Right cardiac atrium (tissue), 5 donors: ENCODE measurements at regions not wholly inside any gene's neighbourhood (a gene's known extent, or its start where the extent isn't known, plus 50 kb on each side); places are given as distances from the start of the nearest gene placed in this dataset.
"Not testable (repeated sequence)": the region's sequence is repeated elsewhere in the genome, so short reads cannot be mapped to it uniquely, and the experiment has no call there.

Source experiments
- ATAC-seq, 2 donors: fragments of 200-7000 bp; cut with Tn5 transposase; one replicate each; pipeline versions ENCODE4 v1.8.0 to v1.9.1; 2020; ENCODE audit warnings: moderate library complexity in 2 of 2, mild to moderate bottlenecking in 1 of 2
- DNase-seq, 3 donors: peaks; one replicate each; pipeline ENCODE4 v3.0.0-alpha.2; 2020
- H3K27ac ChIP-seq: one replicate; pipeline ENCODE4 v1.5.1; 2013; ENCODE audit warnings: mild to moderate bottlenecking, low read length, control low read depth, moderate library complexity
- H3K27me3 ChIP-seq: one replicate; pipeline ENCODE4 v1.6.1; 2013; ENCODE audit not compliant: control insufficient read depth, insufficient read depth
- H3K4me1 ChIP-seq: one replicate; pipeline ENCODE4 v1.6.1; 2013; ENCODE audit warnings: low read length; ENCODE audit not compliant: control insufficient read depth, insufficient read depth
- H3K4me3 ChIP-seq: one replicate; pipeline ENCODE4 v1.5.1; 2013; ENCODE audit warnings: low read length, control low read depth
- H3K9me3 ChIP-seq: one replicate; pipeline ENCODE4 v1.6.1; 2013; ENCODE audit warnings: low read length; ENCODE audit not compliant: control insufficient read depth
- WGBS: extraction: QIAGEN DNeasy Blood & Tissue Kit; methylation state at CpG from one replicate; pipeline ENCODE4 v1.1.7; 2013; 5-methylcytosine and 5-hydroxymethylcytosine counted together
- intact Hi-C, 4 donors: fragments of 100-400 bp; cut with DNase I; formaldehyde crosslinking; loops; one replicate each; pipeline versions ENCODE4 v1.11.0 to v1.14.0; 2022 to 2023
- donor health status: healthy with polysubstance abuse.
- donor health status: DM: no; HTN: yes; CAD: no.
- donor health status: DM: no; HTN: no; CAD: no.
- donor health status: DM: no; HTN: yes; CAD: no; lungs with severe emphysema.
- donor health status: DM: yes; HTN: yes; CAD: no.

GRCh38 chr18:49694402-49694801 is 118.9 kb downstream of the ACAA2 start:
- intact Hi-C loops: no loop called here
- no peak overlapping the region for H3K4me3 ChIP-seq
- WGBS: 88% methylated on average over 1 of the region's 1 CpG
- peaks cover 8% of the 10 kb centered on the region for H3K4me1 ChIP-seq
- H3K9me3 ChIP-seq: no peaks in the 10 kb centered on the region
- H3K27ac ChIP-seq: no peak overlapping the region
- DNase-seq (no peak), ATAC-seq (no peak)
- no peaks in the 10 kb centered on the region for H3K27me3 ChIP-seq

GRCh38 chr18:49693717-49694005 is 119.7 kb downstream of the ACAA2 start:
- intact Hi-C loops: no loop called here
- 77% methylated on average over 4 of the region's 4 CpGs for WGBS

GRCh38 chr18:49692906-49693716 is 120.2 kb downstream of the ACAA2 start:
- Histone ChIP-seq H3K4me3 (no peak overlapping the region), H3K4me1 (peaks cover 8% of the 10 kb centered on the region), H3K27ac (no peak overlapping the region), H3K27me3 (no peaks in the 10 kb centered on the region), H3K9me3 (no peaks in the 10 kb centered on the region)
- intact Hi-C loops: no loop called here
- ATAC-seq: no peak
- no peak for DNase-seq
- WGBS: 53% methylated on average over 10 of the region's 10 CpGs

More at GRCh38 chr18:49693717-49694005, 119.7 kb downstream of the ACAA2 start:
- Histone ChIP-seq H3K27ac (no peak overlapping the region), H3K4me3 (no peak overlapping the region), H3K9me3 (no peaks in the 10 kb centered on the region), H3K4me1 (peaks cover 8% of the 10 kb centered on the region), H3K27me3 (no peaks in the 10 kb centered on the region)
- no peak for DNase-seq
- no peak for ATAC-seq

GRCh38 chr18:49691177-49691608 is 122.1 kb downstream of the ACAA2 start:
- peak in 1 of 2 donors; percentile 49 for ATAC-seq
- 52% methylated on average over 2 of the region's 2 CpGs for WGBS
- intact Hi-C loops: no loop called here

GRCh38 chr18:49690312-49690711 is 123.0 kb downstream of the ACAA2 start:
- DNase-seq: no peak
- Histone ChIP-seq H3K4me3 (no peak overlapping the region), H3K4me1 (peaks cover 4% of the 10 kb centered on the region), H3K27me3 (no peaks in the 10 kb centered on the region), H3K27ac (no peak overlapping the region), H3K9me3 (no peaks in the 10 kb centered on the region)
- intact Hi-C loops: no loop called here
- WGBS: 67% methylated on average over 3 of the region's 3 CpGs
- no peak for ATAC-seq

More at GRCh38 chr18:49691177-49691608, 122.1 kb downstream of the ACAA2 start:
- Histone ChIP-seq H3K4me1 (peaks cover 4% of the 10 kb centered on the region), H3K27me3 (no peaks in the 10 kb centered on the region), H3K4me3 (no peak overlapping the region), H3K9me3 (no peaks in the 10 kb centered on the region), H3K27ac (no peak overlapping the region)
- peak in 1 of 3 donors; percentile 25 for DNase-seq

GRCh38 chr18:49685231-49685942 is 123.5 kb downstream of the LIPG start:
- Histone ChIP-seq H3K4me1 (no peaks in the 10 kb centered on the region), H3K27ac (no peak overlapping the region), H3K9me3 (no peaks in the 10 kb centered on the region), H3K27me3 (no peaks in the 10 kb centered on the region), H3K4me3 (no peak overlapping the region)
- no peak for DNase-seq
- WGBS: 54% methylated on average over 6 of the region's 6 CpGs
- intact Hi-C loops: no loop called here
- ATAC-seq: peak; percentile 36 to 76

GRCh38 chr18:49682803-49683190 is 120.9 kb downstream of the LIPG start:
- WGBS: 96% methylated on average over 3 of the region's 3 CpGs
- H3K4me3 ChIP-seq, H3K4me1 ChIP-seq, DNase-seq, H3K27me3 ChIP-seq, H3K9me3 ChIP-seq, H3K27ac ChIP-seq, intact Hi-C loops, ATAC-seq: not testable (repeated sequence)

- H3K27ac ChIP-seq: no peak overlapping the region
- WGBS: 65% methylated on average over 8 of the region's 8 CpGs
- no peaks in the 10 kb centered on the region for H3K9me3 ChIP-seq
- ATAC-seq: no peak
- DNase-seq: no peak
- intact Hi-C loops: no loop called here
- no peaks in the 10 kb centered on the region for H3K4me1 ChIP-seq
- no peak overlapping the region for H3K4me3 ChIP-seq
- no peaks in the 10 kb centered on the region for H3K27me3 ChIP-seq
Measured at GRCh38 chr18:49682173-49682802, 120.4 kb downstream of the LIPG start.

- WGBS: 67% methylated on average over 4 of the region's 4 CpGs
- no peak for ATAC-seq
- no peaks in the 10 kb centered on the region for H3K4me1 ChIP-seq
Measured at GRCh38 chr18:49681387-49681786, 119.5 kb downstream of the LIPG start.

GRCh38 chr18:49678440-49678839 is 116.6 kb downstream of the LIPG start:
- no peaks in the 10 kb centered on the region for H3K9me3 ChIP-seq
- 89% methylated on average over 3 of the region's 3 CpGs for WGBS
- no peak overlapping the region for H3K4me3 ChIP-seq
- ATAC-seq: no peak
- intact Hi-C loops: no loop called here
- H3K27ac ChIP-seq: no peak overlapping the region
- no peak for DNase-seq
- no peaks in the 10 kb centered on the region for H3K27me3 ChIP-seq
- no peaks in the 10 kb centered on the region for H3K4me1 ChIP-seq

More at GRCh38 chr18:49681387-49681786, 119.5 kb downstream of the LIPG start:
- intact Hi-C loops: no loop called here
- H3K27me3 ChIP-seq: no peaks in the 10 kb centered on the region
- no peak overlapping the region for H3K27ac ChIP-seq
- DNase-seq: no peak
- H3K9me3 ChIP-seq: no peaks in the 10 kb centered on the region
- H3K4me3 ChIP-seq: no peak overlapping the region

- 70% methylated on average over 10 of the region's 10 CpGs for WGBS
- no peaks in the 10 kb centered on the region for H3K4me1 ChIP-seq
- no peak overlapping the region for H3K4me3 ChIP-seq
- no peaks in the 10 kb centered on the region for H3K9me3 ChIP-seq
- intact Hi-C loops: no loop called here
- DNase-seq (no peak), ATAC-seq (no peak)
- H3K27ac ChIP-seq: no peak overlapping the region
- no peaks in the 10 kb centered on the region for H3K27me3 ChIP-seq
Measured at GRCh38 chr18:49677762-49678413, 116.0 kb downstream of the LIPG start.
